ENCODE measurements at regions not wholly inside any gene's neighbourhood (a gene's known extent, or its start where the extent isn't known, plus 50 kb on each side); places are given as distances from the start of the nearest gene placed in this dataset.

DNA sequence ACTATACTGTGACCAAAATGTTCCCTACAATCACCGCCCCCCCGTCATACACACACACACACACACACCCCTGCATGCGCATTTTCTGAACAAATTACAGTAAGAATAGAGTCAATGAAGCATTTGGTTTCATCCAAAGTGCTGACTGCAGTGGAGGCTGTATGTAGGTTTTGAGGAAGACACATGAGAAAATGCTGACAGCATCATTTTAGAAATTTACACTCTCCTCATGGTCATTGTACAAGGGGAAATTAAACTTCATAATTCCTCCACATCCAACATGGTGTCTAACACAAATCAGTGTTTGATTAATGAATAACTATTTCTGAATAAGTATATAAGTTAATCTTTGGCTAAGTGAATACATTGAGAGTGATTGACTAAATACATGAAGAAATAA, 1126.8 kb upstream of the PHF14 start:
- DNase-seq (ENCODE audit: low read depth) (no peak), FAIRE-seq (no peak)
- TF ChIP-seq, protein P1, sequence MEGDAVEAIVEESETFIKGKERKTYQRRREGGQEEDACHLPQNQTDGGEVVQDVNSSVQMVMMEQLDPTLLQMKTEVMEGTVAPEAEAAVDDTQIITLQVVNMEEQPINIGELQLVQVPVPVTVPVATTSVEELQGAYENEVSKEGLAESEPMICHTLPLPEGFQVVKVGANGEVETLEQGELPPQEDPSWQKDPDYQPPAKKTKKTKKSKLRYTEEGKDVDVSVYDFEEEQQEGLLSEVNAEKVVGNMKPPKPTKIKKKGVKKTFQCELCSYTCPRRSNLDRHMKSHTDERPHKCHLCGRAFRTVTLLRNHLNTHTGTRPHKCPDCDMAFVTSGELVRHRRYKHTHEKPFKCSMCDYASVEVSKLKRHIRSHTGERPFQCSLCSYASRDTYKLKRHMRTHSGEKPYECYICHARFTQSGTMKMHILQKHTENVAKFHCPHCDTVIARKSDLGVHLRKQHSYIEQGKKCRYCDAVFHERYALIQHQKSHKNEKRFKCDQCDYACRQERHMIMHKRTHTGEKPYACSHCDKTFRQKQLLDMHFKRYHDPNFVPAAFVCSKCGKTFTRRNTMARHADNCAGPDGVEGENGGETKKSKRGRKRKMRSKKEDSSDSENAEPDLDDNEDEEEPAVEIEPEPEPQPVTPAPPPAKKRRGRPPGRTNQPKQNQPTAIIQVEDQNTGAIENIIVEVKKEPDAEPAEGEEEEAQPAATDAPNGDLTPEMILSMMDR (IDR thresholded peaks at IDR 0.05; ENCODE audit: insufficient read depth, low read length, severe bottlenecking): no peak
- H3K27me3 ChIP-seq (ENCODE audit: control insufficient read depth, insufficient read depth, low read length): no peaks in the 10 kb centered on the region
- no peaks in the 10 kb centered on the region for H3K36me3 ChIP-seq (ENCODE audit: control insufficient read depth, insufficient read depth, low read length)
- H3K4me3 ChIP-seq (ENCODE audit: low read depth, low read length): no peak overlapping the region

DNA sequence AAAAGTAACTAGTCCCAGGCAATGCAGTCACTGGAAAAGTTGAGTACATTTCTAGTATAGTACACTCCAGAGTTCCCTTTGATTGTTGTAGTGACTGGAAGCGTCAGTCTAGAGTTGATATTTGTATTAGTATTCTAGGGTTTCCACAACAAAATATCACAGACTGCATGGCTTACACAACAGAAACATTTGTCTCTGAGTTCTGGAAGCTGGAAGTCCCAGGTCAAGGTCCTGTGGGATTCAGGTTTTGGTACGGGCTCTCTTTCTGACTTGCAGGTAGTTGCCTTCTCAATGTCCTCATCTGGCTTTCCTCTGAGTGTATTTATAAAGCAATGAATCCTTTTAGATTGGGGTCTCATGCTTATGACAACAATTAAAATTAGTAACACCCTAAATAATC, 1119.1 kb upstream of the PHF14 start:
- DNase-seq (ENCODE audit: low read depth) (no peak), FAIRE-seq (no peak)
- Histone ChIP-seq H3K36me3 (ENCODE audit: control insufficient read depth, insufficient read depth, low read length) (no peaks in the 10 kb centered on the region), H3K4me3 (ENCODE audit: low read depth, low read length) (no peak overlapping the region), H3K27me3 (ENCODE audit: control insufficient read depth, insufficient read depth, low read length) (no peaks in the 10 kb centered on the region)
- TF ChIP-seq, protein P1 (IDR thresholded peaks at IDR 0.05; ENCODE audit: insufficient read depth, low read length, severe bottlenecking): no peak

DNA sequence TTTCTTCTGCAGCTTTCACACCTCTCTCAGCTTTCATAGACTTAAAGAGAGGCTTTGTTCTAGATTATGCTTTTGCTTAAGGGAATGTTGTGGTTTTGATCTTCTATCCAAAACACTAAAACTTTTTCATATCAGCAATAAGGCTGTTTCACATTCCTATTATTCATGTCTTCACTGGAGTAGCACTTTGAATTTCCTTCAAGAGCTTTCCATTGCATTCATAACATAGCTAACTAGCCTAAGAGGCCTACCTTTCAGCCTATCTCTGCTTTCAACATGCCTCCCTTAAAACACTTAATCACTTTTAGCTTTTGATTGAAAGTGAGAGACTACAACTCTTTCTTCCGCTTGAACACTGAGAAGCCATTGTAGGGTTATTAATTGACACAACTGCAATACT, 1117.0 kb upstream of the PHF14 start:
- TF ChIP-seq, protein P1 (IDR thresholded peaks at IDR 0.05; ENCODE audit: insufficient read depth, low read length, severe bottlenecking): no peak
- DNase-seq (ENCODE audit: low read depth) (no peak), FAIRE-seq (no peak)
- Histone ChIP-seq H3K4me3 (ENCODE audit: low read depth, low read length) (no peak overlapping the region), H3K36me3 (ENCODE audit: control insufficient read depth, insufficient read depth, low read length) (no peaks in the 10 kb centered on the region), H3K27me3 (ENCODE audit: control insufficient read depth, insufficient read depth, low read length) (no peaks in the 10 kb centered on the region)

DNA sequence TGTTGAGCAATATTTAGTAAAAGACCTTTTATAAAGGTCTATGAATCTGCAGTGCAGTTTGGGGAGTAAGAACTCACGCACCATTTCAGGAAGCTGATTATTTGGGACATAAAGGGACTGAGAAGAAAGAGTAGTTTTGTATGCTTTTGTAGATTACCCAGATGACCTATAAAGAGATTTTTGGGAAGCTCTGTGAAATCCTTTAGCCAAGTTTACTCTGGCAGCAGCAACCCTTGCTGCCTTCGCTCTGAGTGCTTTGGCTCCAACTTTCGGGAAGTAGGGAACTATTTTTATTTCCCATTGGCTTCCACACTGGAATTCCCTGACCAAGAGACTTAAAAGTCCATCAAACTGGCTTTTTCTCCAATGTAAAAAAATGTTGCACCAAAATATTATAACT, 1110.1 kb upstream of the PHF14 start:
- no peaks in the 10 kb centered on the region for H3K36me3 ChIP-seq (ENCODE audit: control insufficient read depth, insufficient read depth, low read length)
- no peak overlapping the region for H3K4me3 ChIP-seq (ENCODE audit: low read depth, low read length)
- DNase-seq (ENCODE audit: low read depth): no peak
- no peaks in the 10 kb centered on the region for H3K27me3 ChIP-seq (ENCODE audit: control insufficient read depth, insufficient read depth, low read length)
- TF ChIP-seq, protein P1 (IDR thresholded peaks at IDR 0.05; ENCODE audit: insufficient read depth, low read length, severe bottlenecking): no peak
- FAIRE-seq: no peak

DNA sequence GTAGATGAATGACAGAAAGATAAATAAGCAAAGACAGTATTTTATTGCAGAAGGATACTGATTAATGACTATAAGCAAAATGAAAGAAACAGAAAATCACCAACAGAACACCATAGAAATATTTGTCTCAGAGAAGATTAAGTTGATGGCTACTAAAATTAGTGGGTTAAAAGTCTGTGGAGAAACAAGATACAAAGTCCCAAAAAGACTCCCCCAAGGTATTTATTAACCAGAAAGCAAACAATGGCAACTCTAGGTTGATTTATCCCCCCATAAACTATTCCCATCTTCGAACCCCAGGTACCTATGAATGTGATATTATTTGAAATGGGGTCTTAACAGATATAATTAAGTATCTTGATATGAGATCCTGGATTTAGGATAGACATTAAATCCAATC, 1104.5 kb upstream of the PHF14 start:
- H3K27me3 ChIP-seq (ENCODE audit: control insufficient read depth, insufficient read depth, low read length): no peaks in the 10 kb centered on the region
- no peak for FAIRE-seq
- no peak overlapping the region for H3K4me3 ChIP-seq (ENCODE audit: low read depth, low read length)
- TF ChIP-seq, protein P1 (IDR thresholded peaks at IDR 0.05; ENCODE audit: insufficient read depth, low read length, severe bottlenecking): no peak
- H3K36me3 ChIP-seq (ENCODE audit: control insufficient read depth, insufficient read depth, low read length): no peaks in the 10 kb centered on the region
- DNase-seq (ENCODE audit: low read depth): no peak

DNA sequence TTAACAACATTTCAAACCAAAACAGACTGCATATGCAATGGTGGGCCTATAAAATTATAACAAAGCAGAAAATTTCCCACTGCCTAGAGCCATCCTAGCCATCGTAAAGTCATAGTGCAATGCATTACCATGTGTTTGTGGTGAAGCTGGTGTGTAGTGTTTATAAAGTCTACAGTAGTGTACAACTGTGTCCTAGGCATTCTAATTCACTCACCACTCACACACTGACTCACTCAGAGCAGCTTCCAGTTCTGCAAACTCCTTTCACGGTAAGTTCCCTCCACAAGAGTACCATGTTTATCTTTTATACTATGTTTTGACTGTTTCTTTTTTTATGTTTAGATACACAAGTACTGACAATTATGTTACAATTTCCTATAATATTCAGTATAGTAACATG, 1104.1 kb upstream of the PHF14 start:
- no peak overlapping the region for H3K4me3 ChIP-seq (ENCODE audit: low read depth, low read length)
- no peak for FAIRE-seq
- H3K36me3 ChIP-seq (ENCODE audit: control insufficient read depth, insufficient read depth, low read length): no peaks in the 10 kb centered on the region
- TF ChIP-seq, protein P1 (IDR thresholded peaks at IDR 0.05; ENCODE audit: insufficient read depth, low read length, severe bottlenecking): no peak
- no peak for DNase-seq (ENCODE audit: low read depth)
- H3K27me3 ChIP-seq (ENCODE audit: control insufficient read depth, insufficient read depth, low read length): no peaks in the 10 kb centered on the region
